Stromal cell of bone marrow (primary cell): ENCODE measurements at regions not wholly inside any gene's neighbourhood (a gene's known extent, or its start where the extent isn't known, plus 50 kb on each side); places are given as distances from the start of the nearest gene placed in this dataset.

Source experiments
- DNase-seq: peaks from one replicate; pipeline ENCODE4 v3.0.0-alpha.2; 2012; ENCODE audit warnings: low read depth

GRCh38 chr6:170162775-170163404 lies 128.0 kb downstream of the DLL1 start:
- no peak for DNase-seq

GRCh38 chr6:170162011-170162774 lies 128.7 kb downstream of the DLL1 start:
- no peak for DNase-seq

GRCh38 chr6:170160628-170161611 lies 130.0 kb downstream of the DLL1 start:
- no peak for DNase-seq

- DNase-seq, result no peak
Observed at GRCh38 chr6:170160031-170160627, 130.7 kb downstream of the DLL1 start.

- DNase-seq, result no peak
Observed at GRCh38 chr6:170159022-170159965, 131.6 kb downstream of the DLL1 start.

- DNase-seq, result no peak
Observed at GRCh38 chr6:170158296-170159021, 132.4 kb downstream of the DLL1 start.

GRCh38 chr6:170157567-170158218 lies 133.2 kb downstream of the DLL1 start:
- DNase-seq, result no peak

GRCh38 chr6:170156448-170157375 lies 134.2 kb downstream of the DLL1 start:
- DNase-seq, result no peak

GRCh38 chr6:170155464-170156196 lies 135.2 kb downstream of the DLL1 start:
- DNase-seq, result no peak

GRCh38 chr6:170153436-170154319 lies 137.2 kb downstream of the DLL1 start:
- no peak for DNase-seq

GRCh38 chr6:170152989-170153388 lies 137.9 kb downstream of the DLL1 start:
- DNase-seq, result no peak

GRCh38 chr6:170152124-170152926 lies 138.6 kb downstream of the DLL1 start:
- no peak for DNase-seq

- DNase-seq, result no peak
Observed at GRCh38 chr6:170151804-170152123, 139.1 kb downstream of the DLL1 start.

GRCh38 chr6:170151321-170151771 lies 139.5 kb downstream of the DLL1 start:
- DNase-seq, result no peak

- DNase-seq, result no peak
Observed at GRCh38 chr6:170150590-170150945, 140.3 kb downstream of the DLL1 start.
